ENCODE measurements at regions not wholly inside any gene's neighbourhood (a gene's known extent, or its start where the extent isn't known, plus 50 kb on each side); places are given as distances from the start of the nearest gene placed in this dataset.
"Not testable (repeated sequence)": the region's sequence is repeated elsewhere in the genome, so short reads cannot be mapped to it uniquely, and the experiment has no call there.

GRCh38 chr2:228575897-228576296 lies 394.4 kb upstream of the SPHKAP start:
- TF ChIP-seq POLR2AphosphoS5 (IDR thresholded peaks at IDR 0.05; ENCODE audit: low read depth) (no peak), CTCF (IDR thresholded peaks at IDR 0.05; ENCODE audit: insufficient read depth, low read length) (no peak), REST (IDR thresholded peaks at IDR 0.05; ENCODE audit: insufficient replicate concordance, low read depth) (no peak), GABPA (IDR thresholded peaks at IDR 0.05; ENCODE audit: low read depth) (no peak), SPI1 (IDR thresholded peaks at IDR 0.05; ENCODE audit: borderline replicate concordance, low read depth) (no peak)
- H3K27ac ChIP-seq (replicated peaks): no peak overlapping the region
- no peak overlapping the region for H3K4me3 ChIP-seq (replicated peaks; ENCODE audit: insufficient read depth, low read length)
- no peaks in the 10 kb centered on the region for H3K27me3 ChIP-seq (ENCODE audit: insufficient read depth, poor library complexity, severe bottlenecking)
- no peak for DNase-seq (ENCODE audit: low read depth in 1 of 2, low spot score in 1 of 2)

- H3K27ac ChIP-seq (replicated peaks); H3K27me3 ChIP-seq (ENCODE audit: insufficient read depth, poor library complexity, severe bottlenecking); DNase-seq (ENCODE audit: low read depth in 1 of 2, low spot score in 1 of 2); H3K4me3 ChIP-seq (replicated peaks; ENCODE audit: insufficient read depth, low read length): not testable (repeated sequence)
Measured at GRCh38 chr2:228568275-228568674, 386.8 kb upstream of the SPHKAP start.

GRCh38 chr2:228561816-228562215 lies 380.3 kb upstream of the SPHKAP start:
- Histone ChIP-seq H3K27ac (replicated peaks) (no peak overlapping the region), H3K4me3 (replicated peaks; ENCODE audit: insufficient read depth, low read length) (no peak overlapping the region), H3K27me3 (ENCODE audit: insufficient read depth, poor library complexity, severe bottlenecking) (no peaks in the 10 kb centered on the region)
- TF ChIP-seq CTCF (IDR thresholded peaks at IDR 0.05; ENCODE audit: insufficient read depth, low read length): no peak
- TF ChIP-seq POLR2AphosphoS5 (IDR thresholded peaks at IDR 0.05; ENCODE audit: low read depth): no peak
- TF ChIP-seq GABPA (IDR thresholded peaks at IDR 0.05; ENCODE audit: low read depth): no peak
- TF ChIP-seq REST (IDR thresholded peaks at IDR 0.05; ENCODE audit: insufficient replicate concordance, low read depth): no peak
- TF ChIP-seq SPI1 (IDR thresholded peaks at IDR 0.05; ENCODE audit: borderline replicate concordance, low read depth): no peak
- DNase-seq (ENCODE audit: low read depth in 1 of 2, low spot score in 1 of 2): no peak

GRCh38 chr2:228559774-228560415 lies 378.4 kb upstream of the SPHKAP start:
- Histone ChIP-seq H3K4me3 (replicated peaks; ENCODE audit: insufficient read depth, low read length) (no peak overlapping the region), H3K27me3 (ENCODE audit: insufficient read depth, poor library complexity, severe bottlenecking) (no peaks in the 10 kb centered on the region), H3K27ac (replicated peaks) (no peak overlapping the region)
- DNase-seq (ENCODE audit: low read depth in 1 of 2, low spot score in 1 of 2): no peak
- TF ChIP-seq POLR2AphosphoS5 (IDR thresholded peaks at IDR 0.05; ENCODE audit: low read depth) (no peak), GABPA (IDR thresholded peaks at IDR 0.05; ENCODE audit: low read depth) (no peak), SPI1 (IDR thresholded peaks at IDR 0.05; ENCODE audit: borderline replicate concordance, low read depth) (no peak), REST (IDR thresholded peaks at IDR 0.05; ENCODE audit: insufficient replicate concordance, low read depth) (no peak)

Measured in HL-60 (cell line).